ENCODE measurements at regions not wholly inside any gene's neighbourhood (a gene's known extent, or its start where the extent isn't known, plus 50 kb on each side); places are given as distances from the start of the nearest gene placed in this dataset.
"Not testable (repeated sequence)": the region's sequence is repeated elsewhere in the genome, so short reads cannot be mapped to it uniquely, and the experiment has no call there.

DNA sequence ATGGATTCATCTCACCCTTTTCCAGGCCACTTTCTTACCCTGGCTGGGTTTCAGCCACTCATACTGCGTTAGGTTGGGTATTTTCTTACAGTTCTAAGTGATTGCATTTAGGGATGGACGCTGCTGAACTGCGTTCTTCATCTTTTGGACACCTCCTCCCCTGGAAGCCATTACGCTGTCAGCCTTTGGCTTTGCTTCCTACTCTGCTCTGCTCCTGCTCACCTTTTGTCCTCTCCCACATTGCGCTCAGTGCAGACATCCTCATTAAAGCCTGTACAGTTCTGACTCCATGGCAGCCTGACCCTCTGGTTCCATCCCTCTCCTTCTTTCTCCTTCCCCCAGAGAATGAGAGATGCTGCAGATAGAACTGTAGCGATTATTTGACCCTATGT lies 108.9 kb downstream of the SRGAP2 start:
- DNase-seq, result not testable (repeated sequence)

DNA sequence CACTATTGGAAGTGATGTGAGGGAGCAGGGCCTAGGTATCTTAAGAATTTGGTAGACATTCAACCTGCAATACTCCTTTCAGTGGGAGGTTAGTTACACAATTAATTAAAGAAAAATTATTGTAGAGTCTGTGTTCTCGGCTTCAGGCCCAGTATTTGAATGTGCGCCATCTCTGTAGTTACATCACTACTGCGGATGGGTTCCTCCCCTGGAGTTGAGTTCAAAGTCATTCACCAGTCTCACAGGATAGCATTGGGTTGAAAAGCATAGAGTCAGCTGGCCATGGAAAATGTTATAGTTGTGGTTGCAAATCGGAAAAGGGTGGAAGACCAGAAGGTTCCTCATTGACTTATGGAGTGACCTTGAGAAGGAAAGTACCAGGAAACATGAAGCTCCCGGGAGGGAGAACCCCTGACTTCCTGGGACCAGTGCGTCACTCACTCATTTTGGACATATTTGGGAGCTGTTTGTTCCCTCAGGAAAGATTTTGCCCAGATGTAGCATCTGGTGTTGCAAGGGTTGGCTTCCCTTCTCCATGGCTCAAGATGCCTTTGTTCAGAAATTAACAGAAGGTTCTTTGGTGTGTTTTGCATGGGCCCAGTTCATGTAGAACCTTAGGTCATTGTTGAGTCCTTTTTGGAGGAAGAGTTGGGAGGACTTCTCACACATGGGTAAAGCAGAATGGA lies 111.8 kb downstream of the SRGAP2 start:
- not testable (repeated sequence) for DNase-seq

DNA sequence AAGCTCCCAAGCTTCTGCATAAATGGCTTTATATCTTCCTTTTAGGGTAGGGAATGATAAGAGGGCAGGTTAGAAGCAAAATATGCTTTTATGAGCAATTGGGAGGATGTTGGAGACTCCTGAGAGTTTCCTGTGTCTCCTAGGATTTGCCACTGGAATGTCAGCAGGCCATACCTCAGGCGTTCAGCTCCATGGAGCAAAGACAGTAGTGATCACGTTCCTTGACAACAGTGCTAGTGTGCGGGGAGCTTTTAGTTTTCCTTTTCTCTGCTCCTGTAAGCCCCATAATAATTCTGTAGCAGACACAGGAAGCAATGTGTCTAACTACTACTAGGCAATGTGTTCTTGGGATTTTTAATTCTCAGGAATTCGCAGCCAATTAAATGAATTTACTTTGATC lies 113.6 kb downstream of the SRGAP2 start:
- not testable (repeated sequence) for DNase-seq

GRCh38 chr1:206317878-206318514 lies 114.7 kb downstream of the SRGAP2 start:
- DNase-seq, result not testable (repeated sequence)

DNA sequence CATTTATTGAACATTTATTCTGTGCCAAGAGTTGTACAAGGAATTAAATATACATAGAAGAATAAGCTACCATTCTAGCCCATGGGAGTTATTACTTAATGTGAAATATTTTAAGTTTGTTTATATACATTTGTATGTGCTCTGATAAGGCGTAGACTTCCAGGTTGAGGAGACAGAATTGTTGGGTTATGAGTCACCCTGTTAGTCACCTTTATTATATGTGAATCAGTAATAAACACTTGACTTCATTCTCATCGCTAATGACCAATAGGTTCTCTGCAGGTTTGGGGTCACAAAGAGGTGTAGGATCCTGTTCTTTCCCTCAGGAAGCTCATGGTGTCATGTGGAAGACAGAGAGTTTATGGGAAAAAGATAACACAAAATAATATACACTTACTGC lies 116.9 kb downstream of the SRGAP2 start:
- not testable (repeated sequence) for DNase-seq

GRCh38 chr1:206326159-206326939 lies 123.0 kb downstream of the SRGAP2 start:
- not testable (repeated sequence) for DNase-seq

- DNase-seq, result not testable (repeated sequence)
These were observed 128.3 kb downstream of the SRGAP2 start for GRCh38 chr1:206331597-206331996.

DNA sequence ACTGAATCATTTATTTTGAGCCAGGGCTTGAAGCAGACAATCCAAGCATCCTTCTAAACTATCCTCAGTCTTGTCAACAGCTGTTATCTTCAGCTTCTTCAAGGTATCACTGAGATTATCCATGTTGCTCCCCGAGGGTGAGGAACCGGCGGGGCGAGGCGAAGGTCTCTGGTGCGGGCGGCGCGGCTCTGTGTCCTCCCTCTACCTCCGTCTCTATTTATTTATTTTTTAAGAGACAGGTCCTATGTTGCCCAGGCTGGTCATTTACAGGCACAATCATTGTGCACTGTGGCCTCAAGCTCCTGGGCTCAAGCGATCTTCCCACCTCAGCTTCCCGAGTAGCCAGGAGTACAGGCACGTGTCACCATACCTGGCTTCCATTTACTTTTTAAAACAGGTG lies 130.0 kb downstream of the SRGAP2 start:
- not testable (repeated sequence) for DNase-seq

DNA sequence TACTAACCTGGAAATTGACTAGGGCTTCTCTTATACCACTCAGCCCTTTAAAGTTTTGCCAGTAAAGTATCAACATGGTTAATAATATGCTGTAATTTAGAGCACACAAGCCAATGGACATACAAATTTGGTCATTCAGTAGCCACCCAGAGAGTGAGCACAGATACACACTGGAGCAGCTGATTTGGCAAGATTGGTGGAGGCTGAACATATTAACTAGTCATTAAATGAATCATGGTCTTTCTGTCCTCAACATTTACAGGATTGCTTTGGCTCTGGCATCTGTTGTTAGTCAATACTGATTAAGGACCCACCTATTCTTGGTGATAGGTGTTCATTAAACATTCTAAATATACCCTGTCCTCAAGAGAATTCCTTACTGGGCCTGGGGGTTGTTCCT lies 130.6 kb downstream of the SRGAP2 start:
- DNase-seq, result not testable (repeated sequence)

DNA sequence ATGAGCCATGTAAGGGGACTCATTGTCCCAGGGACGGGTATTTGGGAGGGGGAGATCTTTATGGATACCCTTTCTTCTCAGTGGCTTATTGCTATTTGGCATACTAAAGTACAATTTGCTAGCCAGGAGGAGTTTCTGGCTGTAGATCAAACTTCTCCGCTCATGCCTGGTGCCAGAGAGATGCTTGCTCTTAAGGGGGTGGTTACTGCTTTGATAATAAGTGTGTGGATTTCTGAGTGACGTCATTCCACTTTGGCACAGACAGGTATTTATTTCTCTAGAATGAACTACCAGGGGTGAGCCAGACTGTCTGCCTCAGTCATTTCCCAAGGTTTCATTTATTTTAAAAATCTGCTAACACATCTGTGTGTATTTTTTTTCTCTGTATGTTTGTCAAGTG lies 131.1 kb downstream of the SRGAP2 start:
- DNase-seq, result not testable (repeated sequence)

- DNase-seq, result not testable (repeated sequence)
These were observed 131.8 kb downstream of the SRGAP2 start for GRCh38 chr1:206335162-206335561.

GRCh38 chr1:206335875-206336846 lies 132.8 kb downstream of the SRGAP2 start:
- DNase-seq, result not testable (repeated sequence)

- DNase-seq, result not testable (repeated sequence)
These were observed 133.3 kb upstream of the IKBKE start for GRCh38 chr1:206337024-206337423.

GRCh38 chr1:206350493-206351275 lies 119.6 kb upstream of the IKBKE start:
- DNase-seq, result not testable (repeated sequence)

- not testable (repeated sequence) for DNase-seq
These were observed 118.8 kb upstream of the IKBKE start for GRCh38 chr1:206351276-206352052.

- DNase-seq, result not testable (repeated sequence)
These were observed 114.0 kb upstream of the IKBKE start for GRCh38 chr1:206356310-206356709.

- not testable (repeated sequence) for DNase-seq
These were observed 112.3 kb upstream of the IKBKE start for GRCh38 chr1:206357962-206358361.

DNA sequence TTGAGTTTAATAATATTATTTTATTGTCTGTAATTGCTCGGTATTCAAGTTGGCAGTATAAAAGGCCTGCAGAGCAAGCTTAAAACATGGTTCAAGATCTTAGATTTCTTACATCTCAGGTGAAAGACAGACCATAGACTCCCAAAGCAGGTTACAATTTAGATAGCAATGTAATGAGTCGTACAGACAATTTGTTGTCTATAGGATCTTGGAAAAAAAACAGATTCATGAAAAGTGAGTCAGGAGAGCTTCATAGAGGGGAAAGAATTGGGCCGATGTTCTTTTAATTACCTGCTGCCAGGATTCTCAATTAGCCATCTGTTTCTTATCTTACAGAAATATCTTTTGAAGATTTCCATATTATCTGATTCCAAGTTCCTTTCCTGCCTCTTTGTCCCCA lies 111.5 kb upstream of the IKBKE start:
- not testable (repeated sequence) for DNase-seq

DNA sequence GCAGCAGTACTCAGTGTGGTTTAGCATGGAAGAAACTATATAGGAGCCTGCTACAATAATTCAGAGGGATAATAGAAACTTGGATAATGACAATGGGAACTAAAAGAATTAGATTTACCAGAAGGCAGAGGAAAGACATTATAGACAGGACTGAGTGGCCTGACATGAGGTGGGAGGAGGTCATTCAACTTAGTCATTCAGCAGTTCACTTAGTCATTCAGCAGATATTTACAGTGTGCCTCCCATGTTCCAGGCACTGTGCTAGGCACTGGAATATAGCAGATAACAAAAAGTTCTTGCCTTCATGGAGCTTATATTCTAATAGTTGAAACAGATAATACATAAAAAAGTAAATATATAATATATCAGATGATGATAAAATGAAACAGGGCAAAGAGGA lies 110.9 kb upstream of the IKBKE start:
- not testable (repeated sequence) for DNase-seq

GRCh38 chr1:206361978-206362543 lies 108.2 kb upstream of the IKBKE start:
- DNase-seq, result not testable (repeated sequence)

Measured in right forelimb (tissue), 1 donor.